Endothelial cell of umbilical vein (primary cell): ENCODE measurements at regions not wholly inside any gene's neighbourhood (a gene's known extent, or its start where the extent isn't known, plus 50 kb on each side); places are given as distances from the start of the nearest gene placed in this dataset.

Source experiments
- BruUV-seq: library from RNA; stranded (reverse); fragments of 400-500 nt; replicated peaks from 2 replicates; lab custom pipeline; 2021; lab: Mats Ljungman, UMichigan
- CTCF ChIA-PET: fragments of 300-600, 350-600 bp; sonication (Branson Sonifier 250); formaldehyde crosslinking; loops from one replicate; lab custom pipeline; 2021; ENCODE audit warnings: antibody characterized with exemption, inconsistent platforms; lab: Charles Lee
- POLR2A ChIA-PET: fragments of 300-600, 350-600 bp; sonication (Branson Sonifier 250); formaldehyde crosslinking; loops from one replicate; lab custom pipeline; 2021; ENCODE audit warnings: antibody characterized with exemption, inconsistent platforms; lab: Charles Lee
- DNase-seq: peaks from one replicate; pipeline ENCODE4 v3.0.0-alpha.2; 2011; ENCODE audit warnings: low read depth, low spot score
- FAIRE-seq: peaks from 2 replicates; lab custom pipeline; 2011; peaks lifted over from hg19 to GRCh38; lab: Jason Lieb, UNC
- H2AFZ ChIP-seq: 2 replicates; pipeline ENCODE4 v1.6.0; 2012; ENCODE audit warnings: low read depth, low read length, control low read depth, inconsistent platforms
- H3K27ac ChIP-seq: 2 replicates; pipeline ENCODE4 v1.5.1; 2011; ENCODE audit warnings: low read depth, mild to moderate bottlenecking, control low read depth, low read length, moderate library complexity; ENCODE audit not compliant: insufficient read depth
- H3K27me3 ChIP-seq, 2 experiments: 2 replicates each; pipeline versions ENCODE4 v1.6.0 to v1.6.1; 2011; ENCODE audit warnings: low read length in 2 of 2, mixed read lengths in 1 of 2; ENCODE audit not compliant: control insufficient read depth in 2 of 2, insufficient read depth in 2 of 2
- H3K36me3 ChIP-seq, 2 experiments: 2 replicates in 1 of 2; 3 replicates in 1 of 2; pipeline ENCODE4 v1.5.1; 2011; ENCODE audit warnings: low read length in 2 of 2, mild to moderate bottlenecking in 1 of 2, moderate library complexity in 1 of 2; ENCODE audit not compliant: control insufficient read depth in 2 of 2, insufficient read depth in 2 of 2; ENCODE audit errors: extremely low read depth in 1 of 2
- H3K4me1 ChIP-seq: 3 replicates; pipeline ENCODE4 v1.5.1; 2011; ENCODE audit warnings: mild to moderate bottlenecking, low read length; ENCODE audit not compliant: control insufficient read depth, insufficient read depth; ENCODE audit errors: extremely low read depth
- H3K4me2 ChIP-seq: 2 replicates; pipeline ENCODE4 v1.6.1; 2011; ENCODE audit warnings: low read length, control low read depth, mixed read lengths; ENCODE audit not compliant: insufficient read depth
- H3K4me3 ChIP-seq, 3 experiments: fragments of 200-600 bp in 1 of 3; sonication (generic), shearing (Covaris generic) in 1 of 3; replicated peaks in 1 of 3; 2 replicates each; pipeline ENCODE4 v1.5.1; 2011 to 2016; ENCODE audit warnings: control low read depth in 3 of 3, low read length in 3 of 3, mild to moderate bottlenecking in 2 of 3, inconsistent platforms in 1 of 3, low read depth in 1 of 3, moderate library complexity in 1 of 3; ENCODE audit not compliant: insufficient read depth in 1 of 3
- H3K79me2 ChIP-seq: 2 replicates; pipeline ENCODE4 v1.6.0; 2012; ENCODE audit warnings: low read length, inconsistent platforms; ENCODE audit not compliant: control insufficient read depth, insufficient read depth
- H3K9ac ChIP-seq: replicated peaks from 2 replicates; pipeline ENCODE3; 2011; ENCODE audit warnings: low read length, control low read depth; ENCODE audit not compliant: insufficient read depth; ENCODE audit errors: extremely low read depth
- H3K9me1 ChIP-seq: replicated peaks from 3 replicates; pipeline ENCODE4 v1.6.0; 2011; ENCODE audit warnings: mild to moderate bottlenecking, low read length; ENCODE audit not compliant: control insufficient read depth, insufficient read depth; ENCODE audit errors: extremely low read depth
- H3K9me3 ChIP-seq: replicated peaks from 2 replicates; pipeline ENCODE4 v1.5.1; 2012; ENCODE audit warnings: low read length, inconsistent platforms; ENCODE audit not compliant: control insufficient read depth, insufficient read depth
- H4K20me1 ChIP-seq: replicated peaks from 2 replicates; pipeline ENCODE3; 2011; ENCODE audit warnings: mild to moderate bottlenecking, low read length; ENCODE audit not compliant: control insufficient read depth, insufficient read depth; ENCODE audit errors: extremely low read depth
- CTCF ChIP-seq, 2 donors: IDR thresholded peaks; 1 replicate in 1 of 2; 2 replicates in 1 of 2; pipeline ENCODE4 v1.5.1; 2011; ENCODE audit warnings: low read length in 2 of 2, mild to moderate bottlenecking in 2 of 2, moderate library complexity in 2 of 2, control low read depth in 1 of 2, inconsistent platforms in 1 of 2, low read depth in 1 of 2; ENCODE audit not compliant: insufficient read depth in 1 of 2; ENCODE audit errors: extremely low read depth in 1 of 2
- EZH2 ChIP-seq: IDR thresholded peaks from 2 replicates; pipeline ENCODE4 v1.6.1; 2012; ENCODE audit warnings: borderline replicate concordance, low read depth, mild to moderate bottlenecking, moderate library complexity, low read length, inconsistent platforms; ENCODE audit not compliant: severe bottlenecking
- FOS ChIP-seq: IDR thresholded peaks from 2 replicates; pipeline ENCODE4 v1.6.1; 2011; ENCODE audit warnings: mild to moderate bottlenecking, low read length, moderate library complexity, borderline replicate concordance; ENCODE audit not compliant: insufficient read depth
- GATA2 ChIP-seq: IDR thresholded peaks from 2 replicates; pipeline ENCODE4 v1.7.0; 2011; ENCODE audit warnings: low read depth, mild to moderate bottlenecking, moderate library complexity, mixed read lengths, low read length; ENCODE audit not compliant: insufficient read length, insufficient read depth
- JUN ChIP-seq: IDR thresholded peaks from 2 replicates; pipeline ENCODE4 v1.6.1; 2011; ENCODE audit warnings: borderline replicate concordance, low read depth; ENCODE audit not compliant: insufficient read length, insufficient read depth
- MAX ChIP-seq: IDR thresholded peaks from 2 replicates; pipeline ENCODE4 v1.6.1; 2011; ENCODE audit not compliant: insufficient read depth, insufficient read length
- MYC ChIP-seq: IDR thresholded peaks from one replicate; pipeline ENCODE4 v1.6.1; 2011; ENCODE audit warnings: mild to moderate bottlenecking, low read depth, low read length
- POLR2A ChIP-seq: IDR thresholded peaks from 2 replicates; pipeline ENCODE4 v1.6.1; 2012; ENCODE audit warnings: low read depth, mild to moderate bottlenecking, control low read depth, low read length
- POLR2AphosphoS5 ChIP-seq: IDR thresholded peaks from 2 replicates; pipeline ENCODE4 v1.6.1; 2012; ENCODE audit warnings: low read depth, mild to moderate bottlenecking, control low read depth, low read length, moderate library complexity; ENCODE audit not compliant: insufficient read depth
- dilution Hi-C: fragments of 300-500 bp; cut with MboI; formaldehyde crosslinking; loops from one replicate; pipeline ENCODE4 v1.15.0; 2019; ENCODE audit warnings: low sequenced_read_pairs; ENCODE audit not compliant: extremely low pct_ligation_motif_present
- intact Hi-C: fragments of 100-400 bp; cut with micrococcal nuclease; formaldehyde crosslinking; loops from one replicate; pipeline ENCODE4 v1.10.0; 2022

- Histone ChIP-seq H3K4me3 (no peak overlapping the region), H3K4me2 (no peak overlapping the region), H3K4me1 (no peaks in the 10 kb centered on the region), H3K27ac (no peak overlapping the region), H3K9me1 (no peaks in the 10 kb centered on the region), H4K20me1 (no peaks in the 10 kb centered on the region), H3K79me2 (no peaks in the 10 kb centered on the region), H3K36me3 (no peaks in the 10 kb centered on the region), H2AFZ (no peak overlapping the region), H3K9ac (no peak overlapping the region), H3K9me3 (no peaks in the 10 kb centered on the region), H3K27me3 (no peaks in the 10 kb centered on the region)
- ChIA-PET POLR2A (no interaction called here), CTCF (no interaction called here)
- DNase-seq: no peak
- intact Hi-C loops: no loop called here
- dilution Hi-C loops: no loop called here
- no peak for FAIRE-seq
- no peak for TF ChIP-seq MYC
- no TSS peak for BruUV-seq
These were observed 94.2 kb upstream of the CNTN1 start for GRCh38 chr12:40598073-40598472.

DNA sequence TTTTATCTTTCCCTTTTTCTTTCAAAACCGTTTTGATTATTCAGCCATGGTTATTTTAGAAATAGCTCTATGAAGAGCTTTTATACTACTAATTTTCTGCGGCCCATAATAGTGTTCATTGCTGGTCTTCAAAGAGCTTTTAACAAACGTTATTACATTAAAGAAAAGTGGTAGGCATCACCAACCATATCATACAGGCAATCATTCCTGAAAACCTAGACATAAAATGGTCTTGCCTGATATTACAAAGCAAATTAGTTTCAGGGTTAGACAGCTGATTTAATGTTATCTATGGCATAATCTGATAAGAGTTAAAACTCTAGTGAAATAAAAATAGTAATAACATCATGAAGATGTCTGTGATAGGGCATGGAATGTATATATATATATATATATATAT, 89.7 kb upstream of the CNTN1 start:
- H3K79me2 ChIP-seq: no peaks in the 10 kb centered on the region
- H4K20me1 ChIP-seq: no peaks in the 10 kb centered on the region
- POLR2A ChIA-PET: no interaction called here
- no peaks in the 10 kb centered on the region for H3K36me3 ChIP-seq
- FAIRE-seq (no peak), DNase-seq (no peak)
- no TSS peak for BruUV-seq
- no peak overlapping the region for H3K9ac ChIP-seq
- H3K27ac ChIP-seq: no peak overlapping the region
- intact Hi-C loops: no loop called here
- TF ChIP-seq POLR2A: no peak
- no peak for TF ChIP-seq MAX
- TF ChIP-seq CTCF (IDR thresholded peaks at IDR 0.05; ENCODE audit: extremely low read depth in 1 of 2, insufficient read depth in 1 of 2, low read depth in 1 of 2, low read length in 2 of 2): no peak
- TF ChIP-seq FOS: no peak
- no peak for TF ChIP-seq POLR2AphosphoS5
- no peak for TF ChIP-seq MYC
- no peak for TF ChIP-seq JUN
- no peak for TF ChIP-seq EZH2
- no peak for TF ChIP-seq GATA2
- no peaks in the 10 kb centered on the region for H3K27me3 ChIP-seq
- no peaks in the 10 kb centered on the region for H3K9me1 ChIP-seq
- H3K4me1 ChIP-seq: no peaks in the 10 kb centered on the region
- H3K4me2 ChIP-seq: no peak overlapping the region
- no peak overlapping the region for H3K4me3 ChIP-seq
- no peak overlapping the region for H2AFZ ChIP-seq
- dilution Hi-C loops: no loop called here
- CTCF ChIA-PET: no interaction called here
- no peaks in the 10 kb centered on the region for H3K9me3 ChIP-seq
